Testis (tissue), 2 donors: ENCODE measurements at regions not wholly inside any gene's neighbourhood (a gene's known extent, or its start where the extent isn't known, plus 50 kb on each side); places are given as distances from the start of the nearest gene placed in this dataset.
A peak's percentile ranks its signal among the peaks of the same experiment; 100 is the strongest.

Experiments
- DNase-seq: peaks from one replicate; pipeline ENCODE4 v3.0.0-alpha.2; 2019
- H3K27ac ChIP-seq, 2 donors: fragments of 200-600 bp; sonication (generic); one replicate each; pipeline ENCODE4 v1.5.1; 2019
- H3K27me3 ChIP-seq: fragments of 200-600 bp; sonication (generic); one replicate; pipeline ENCODE4 v1.5.1; 2019
- H3K36me3 ChIP-seq: fragments of 200-600 bp; sonication (generic); one replicate; pipeline ENCODE4 v1.5.1; 2017; ENCODE audit warnings: low read depth; ENCODE audit errors: missing control alignments
- H3K4me1 ChIP-seq: fragments of 200-600 bp; sonication (generic); one replicate; pipeline ENCODE4 v1.5.1; 2019
- H3K4me3 ChIP-seq, 2 donors: fragments of 200-600 bp; sonication (generic); one replicate each; pipeline ENCODE4 v1.5.1; 2017 to 2019
- H3K9me3 ChIP-seq: fragments of 200-600 bp; sonication (generic); one replicate; pipeline ENCODE4 v1.5.1; 2017
- POLR2A ChIP-seq: fragments of 450-650 bp; IDR thresholded peaks from one replicate; pipeline ENCODE4 v1.6.1; 2017; ENCODE audit warnings: antibody characterized with exemption, mild to moderate bottlenecking, moderate library complexity
- WGBS, 2 donors: methylation state at CpG; one replicate each; pipeline ENCODE4 v1.1.5; 2018; 5-methylcytosine and 5-hydroxymethylcytosine counted together
- intact Hi-C: fragments of 100-400 bp; cut with DNase I; formaldehyde crosslinking; loops from one replicate; pipeline ENCODE4 v1.15.1; 2023; ENCODE audit warnings: low total_unique reads
- TF ChIP-seq, protein P1 (sequence below), 3 experiments: fragments of 450-650 bp in 2 of 3; fragments of 200-600 bp in 1 of 3; sonication (generic) in 1 of 3; IDR thresholded peaks; one replicate each; pipeline ENCODE4 v1.5.1; 2016 to 2019; ENCODE audit warnings: antibody characterized with exemption in 3 of 3, mild to moderate bottlenecking in 2 of 3, moderate library complexity in 1 of 3

DNA sequence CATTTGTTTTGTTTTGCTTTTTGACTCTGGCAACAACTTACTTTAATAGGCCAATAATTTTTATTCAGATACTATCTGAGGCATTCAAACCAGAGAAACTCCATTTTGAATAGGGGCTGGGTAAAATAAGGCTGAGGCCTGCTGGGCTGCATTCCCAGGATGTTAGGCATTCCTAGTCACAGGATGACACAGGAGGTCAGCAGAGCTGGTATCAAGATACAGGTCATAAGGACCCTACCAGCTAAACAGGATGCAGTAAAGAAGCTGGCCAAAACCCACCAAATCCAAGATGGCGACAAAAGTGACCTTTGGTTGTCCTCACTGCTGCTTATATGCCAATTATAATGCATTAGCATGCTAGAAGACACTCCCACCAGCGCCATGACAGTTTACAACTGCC is 102.2 kb upstream of the XPO1 start:
- intact Hi-C loops, result no loop called here
- TF ChIP-seq, protein P1, sequence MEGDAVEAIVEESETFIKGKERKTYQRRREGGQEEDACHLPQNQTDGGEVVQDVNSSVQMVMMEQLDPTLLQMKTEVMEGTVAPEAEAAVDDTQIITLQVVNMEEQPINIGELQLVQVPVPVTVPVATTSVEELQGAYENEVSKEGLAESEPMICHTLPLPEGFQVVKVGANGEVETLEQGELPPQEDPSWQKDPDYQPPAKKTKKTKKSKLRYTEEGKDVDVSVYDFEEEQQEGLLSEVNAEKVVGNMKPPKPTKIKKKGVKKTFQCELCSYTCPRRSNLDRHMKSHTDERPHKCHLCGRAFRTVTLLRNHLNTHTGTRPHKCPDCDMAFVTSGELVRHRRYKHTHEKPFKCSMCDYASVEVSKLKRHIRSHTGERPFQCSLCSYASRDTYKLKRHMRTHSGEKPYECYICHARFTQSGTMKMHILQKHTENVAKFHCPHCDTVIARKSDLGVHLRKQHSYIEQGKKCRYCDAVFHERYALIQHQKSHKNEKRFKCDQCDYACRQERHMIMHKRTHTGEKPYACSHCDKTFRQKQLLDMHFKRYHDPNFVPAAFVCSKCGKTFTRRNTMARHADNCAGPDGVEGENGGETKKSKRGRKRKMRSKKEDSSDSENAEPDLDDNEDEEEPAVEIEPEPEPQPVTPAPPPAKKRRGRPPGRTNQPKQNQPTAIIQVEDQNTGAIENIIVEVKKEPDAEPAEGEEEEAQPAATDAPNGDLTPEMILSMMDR (IDR thresholded peaks at IDR 0.05), result no peak
- TF ChIP-seq POLR2A, result no peak
- H3K4me3 ChIP-seq, result no peak overlapping the region
- DNase-seq, result no peak
- 89 to 94% methylated on average over 2 of the region's 2 CpGs for WGBS, 2 donors
- H3K9me3 ChIP-seq, result no peaks in the 10 kb centered on the region
- H3K4me1 ChIP-seq, result peaks cover 3% of the 10 kb centered on the region
- no peaks in the 10 kb centered on the region for H3K27me3 ChIP-seq
- H3K27ac ChIP-seq, result no peak overlapping the region
- H3K36me3 ChIP-seq, result no peaks in the 10 kb centered on the region

DNA sequence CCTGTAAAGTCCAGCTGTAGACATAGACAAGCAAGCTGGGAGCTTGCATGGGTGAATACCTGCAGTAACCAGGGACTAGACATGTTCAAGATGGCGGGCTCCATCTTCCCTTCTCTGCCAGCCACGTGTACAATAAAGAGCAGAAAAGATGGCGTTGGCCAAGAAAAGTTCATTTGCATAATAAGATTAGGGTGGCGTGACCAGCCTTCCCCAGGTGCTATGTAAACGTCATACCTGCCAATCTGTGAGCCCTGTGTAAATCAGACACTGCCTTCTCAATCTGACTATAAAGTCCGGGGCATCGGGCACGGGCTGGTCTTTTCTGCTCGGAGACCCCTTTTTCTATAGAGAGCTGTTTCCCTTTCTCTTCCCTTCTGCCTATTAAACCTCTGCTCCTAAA is 101.6 kb upstream of the XPO1 start:
- TF ChIP-seq, protein P1 (IDR thresholded peaks at IDR 0.05), result no peak
- TF ChIP-seq POLR2A, result no peak
- Histone ChIP-seq H3K9me3 (no peaks in the 10 kb centered on the region), H3K27me3 (no peaks in the 10 kb centered on the region), H3K27ac (no peak overlapping the region), H3K36me3 (no peaks in the 10 kb centered on the region), H3K4me3 (no peak overlapping the region), H3K4me1 (peaks cover 3% of the 10 kb centered on the region)
- intact Hi-C loops, result no loop called here
- peak; percentile 20 for DNase-seq
- 81 to 86% methylated on average over 9 of the region's 9 CpGs for WGBS, 2 donors

DNA sequence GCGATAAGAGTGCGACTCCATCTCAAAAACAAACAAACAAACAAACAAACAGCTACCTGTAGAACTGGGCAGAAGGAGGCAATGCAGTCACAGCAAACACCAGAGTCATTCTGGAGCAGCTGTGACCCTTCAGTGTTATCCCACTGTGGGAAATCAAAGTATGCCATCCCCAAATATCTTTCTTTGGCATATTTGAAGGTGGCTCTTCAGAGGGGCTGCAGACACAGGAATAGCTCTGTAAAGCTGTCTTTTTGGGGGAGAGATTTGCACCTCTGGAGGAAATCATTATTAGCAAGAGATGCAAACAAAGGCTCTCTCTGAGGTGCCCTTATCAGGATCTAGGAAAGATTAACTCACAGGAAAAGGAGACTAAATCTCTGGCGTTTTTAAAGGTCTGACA is 98.5 kb upstream of the XPO1 start:
- H3K27ac ChIP-seq, result no peak overlapping the region
- H3K36me3 ChIP-seq, result no peaks in the 10 kb centered on the region
- H3K4me1 ChIP-seq, result peaks cover 3% of the 10 kb centered on the region
- WGBS, 2 donors, result 75 to 78% methylated on average over 3 of the region's 3 CpGs
- no peak overlapping the region for H3K4me3 ChIP-seq
- no peak for TF ChIP-seq POLR2A
- TF ChIP-seq, protein P1 (IDR thresholded peaks at IDR 0.05), result no peak
- no peak for DNase-seq
- intact Hi-C loops, result no loop called here
- H3K27me3 ChIP-seq, result no peaks in the 10 kb centered on the region
- no peaks in the 10 kb centered on the region for H3K9me3 ChIP-seq

DNA sequence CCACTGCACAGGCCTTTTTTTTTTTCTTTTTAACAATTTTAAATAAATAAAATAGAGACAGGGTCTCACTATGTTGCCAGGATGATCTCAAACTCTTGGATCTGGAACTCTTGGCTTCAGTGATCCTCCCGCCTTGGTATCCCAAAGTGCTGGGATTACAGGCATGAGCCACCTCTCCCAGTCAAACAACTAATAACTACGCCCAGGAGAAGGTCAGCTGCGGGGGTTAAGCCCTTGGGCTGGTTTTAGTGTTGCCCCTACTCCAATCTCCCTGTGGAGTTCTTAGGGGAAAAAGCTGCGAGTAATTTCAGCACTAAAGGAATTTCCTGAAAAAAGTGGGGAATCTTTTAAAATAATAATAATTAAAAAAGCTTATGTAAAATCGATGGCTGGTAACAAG is 96.4 kb upstream of the XPO1 start:
- Histone ChIP-seq H3K27ac (no peak overlapping the region), H3K27me3 (no peaks in the 10 kb centered on the region), H3K4me3 (no peak overlapping the region), H3K9me3 (no peaks in the 10 kb centered on the region), H3K36me3 (no peaks in the 10 kb centered on the region), H3K4me1 (peaks cover 3% of the 10 kb centered on the region)
- no peak for TF ChIP-seq POLR2A
- TF ChIP-seq, protein P1 (IDR thresholded peaks at IDR 0.05), result no peak
- WGBS, 2 donors, result 87 to 97% methylated on average over 5 of the region's 5 CpGs
- intact Hi-C loops, result no loop called here
- DNase-seq, result no peak

DNA sequence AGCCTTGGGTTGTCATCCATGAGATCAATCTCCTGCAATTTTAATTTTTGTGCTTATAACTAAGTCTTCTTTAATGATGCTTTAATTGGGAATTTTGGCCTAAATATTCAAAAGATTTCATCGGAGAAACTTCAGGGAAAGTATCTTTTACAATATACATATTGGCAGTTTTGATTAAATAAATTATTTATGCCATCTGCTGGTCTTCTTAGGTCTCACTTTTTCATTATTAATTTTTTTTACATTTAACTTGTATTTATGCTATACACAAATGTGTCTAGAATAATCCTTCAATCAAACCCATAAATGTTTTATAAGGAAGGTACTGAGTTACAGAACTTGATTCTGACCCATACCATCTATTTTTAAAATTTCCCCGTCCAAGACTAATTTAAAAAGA is 95.1 kb upstream of the XPO1 start:
- H3K4me3 ChIP-seq, result no peak overlapping the region
- TF ChIP-seq, protein P1 (IDR thresholded peaks at IDR 0.05), result no peak
- TF ChIP-seq POLR2A, result no peak
- no peaks in the 10 kb centered on the region for H3K9me3 ChIP-seq
- WGBS, 2 donors, result 73 to 74% methylated on average over 2 of the region's 2 CpGs
- no peak for DNase-seq
- H3K36me3 ChIP-seq, result no peaks in the 10 kb centered on the region
- H3K4me1 ChIP-seq, result no peaks in the 10 kb centered on the region
- no peaks in the 10 kb centered on the region for H3K27me3 ChIP-seq
- H3K27ac ChIP-seq, result no peak overlapping the region
- intact Hi-C loops, result no loop called here
